HL-60/S4 treated with phorbol 12-myristate 13-acetate at 8.2 ng/mL for 4 days and 3 days (cell line): ENCODE measurements at regions not wholly inside any gene's neighbourhood (a gene's known extent, or its start where the extent isn't known, plus 50 kb on each side); places are given as distances from the start of the nearest gene placed in this dataset.
"Not testable (repeated sequence)": the region's sequence is repeated elsewhere in the genome, so short reads cannot be mapped to it uniquely, and the experiment has no call there.

ENCODE experiments used
- in situ Hi-C: fragments of 300-500 bp; cut with MboI; formaldehyde crosslinking; loops from 2 replicates; pipeline ENCODE4 v1.15.0; 2022; ENCODE audit warnings: low sequenced_read_pairs

DNA sequence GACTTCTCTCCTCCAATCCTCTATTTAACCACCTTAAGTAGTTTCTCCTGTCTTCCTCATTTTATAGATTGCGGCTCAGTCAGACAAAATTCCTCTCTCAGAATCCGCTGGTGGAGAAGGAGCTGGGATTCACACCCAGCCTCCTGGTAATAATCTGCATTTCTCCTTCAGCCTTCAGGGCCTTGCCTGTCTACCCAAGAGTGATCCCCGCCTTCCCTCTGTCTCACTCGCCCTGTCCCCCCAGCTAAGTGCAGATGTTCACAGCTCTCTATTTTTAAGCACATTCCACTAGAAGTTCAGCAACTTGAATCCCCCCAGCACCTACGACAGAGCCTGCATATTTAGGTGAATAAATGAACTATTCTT is 212.5 kb upstream of the HAAO start:
- in situ Hi-C loops, result no loop called here

DNA sequence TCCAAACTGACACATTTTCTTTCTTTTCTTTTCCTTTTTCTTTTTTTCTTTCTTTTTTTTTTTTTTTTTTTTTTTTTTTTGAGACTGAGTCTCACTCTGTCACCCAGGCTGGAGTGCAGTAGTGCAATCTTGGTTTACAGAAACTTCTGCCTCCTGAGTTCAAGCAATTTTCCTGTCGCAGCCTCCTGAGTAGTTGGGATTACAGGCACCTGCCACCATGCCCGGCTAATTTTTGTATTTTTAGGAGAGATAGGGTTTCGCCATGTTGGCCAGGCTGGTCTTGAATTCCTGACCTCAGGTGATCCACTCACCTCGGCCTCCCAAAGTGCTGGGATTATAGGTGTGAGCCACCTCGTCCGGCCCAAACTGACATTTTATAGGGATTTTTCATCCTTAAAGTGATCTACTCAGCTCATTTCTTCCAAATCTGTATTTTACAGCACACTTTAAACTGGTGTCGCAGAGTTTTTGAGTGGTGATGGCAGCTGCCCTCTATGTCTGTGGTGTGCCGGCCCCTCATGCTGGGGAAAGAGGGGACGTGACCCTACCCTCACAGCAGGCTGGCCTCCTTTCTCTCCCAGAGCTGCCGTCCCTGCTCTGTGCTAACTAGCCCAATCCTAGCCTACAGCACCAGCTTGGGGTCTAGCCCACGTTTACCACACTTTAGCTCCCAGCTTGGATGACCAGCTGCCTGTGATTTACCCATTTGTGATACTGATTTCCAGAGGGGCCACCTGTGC is 211.9 kb upstream of the HAAO start:
- in situ Hi-C loops, result not testable (repeated sequence)

DNA sequence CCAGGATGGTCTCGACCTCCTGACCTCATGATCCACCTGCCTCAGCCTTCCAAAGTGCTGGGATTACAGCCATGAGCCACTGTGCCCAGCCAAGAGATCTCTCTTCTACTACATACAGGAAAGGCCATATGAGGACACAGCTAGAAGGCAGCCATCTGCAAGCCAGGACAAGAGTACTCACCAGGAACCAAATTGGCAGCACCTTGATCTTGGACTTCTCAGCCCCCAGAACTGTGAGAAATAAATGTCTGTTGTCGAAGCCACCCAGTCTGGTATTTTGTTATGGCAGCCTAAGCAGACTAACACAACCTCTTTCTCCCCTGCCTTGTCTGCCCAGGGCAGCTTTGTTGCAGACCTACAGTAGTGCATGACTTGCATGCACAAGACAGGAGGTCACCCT is 211.3 kb upstream of the HAAO start:
- in situ Hi-C loops, result no loop called here

DNA sequence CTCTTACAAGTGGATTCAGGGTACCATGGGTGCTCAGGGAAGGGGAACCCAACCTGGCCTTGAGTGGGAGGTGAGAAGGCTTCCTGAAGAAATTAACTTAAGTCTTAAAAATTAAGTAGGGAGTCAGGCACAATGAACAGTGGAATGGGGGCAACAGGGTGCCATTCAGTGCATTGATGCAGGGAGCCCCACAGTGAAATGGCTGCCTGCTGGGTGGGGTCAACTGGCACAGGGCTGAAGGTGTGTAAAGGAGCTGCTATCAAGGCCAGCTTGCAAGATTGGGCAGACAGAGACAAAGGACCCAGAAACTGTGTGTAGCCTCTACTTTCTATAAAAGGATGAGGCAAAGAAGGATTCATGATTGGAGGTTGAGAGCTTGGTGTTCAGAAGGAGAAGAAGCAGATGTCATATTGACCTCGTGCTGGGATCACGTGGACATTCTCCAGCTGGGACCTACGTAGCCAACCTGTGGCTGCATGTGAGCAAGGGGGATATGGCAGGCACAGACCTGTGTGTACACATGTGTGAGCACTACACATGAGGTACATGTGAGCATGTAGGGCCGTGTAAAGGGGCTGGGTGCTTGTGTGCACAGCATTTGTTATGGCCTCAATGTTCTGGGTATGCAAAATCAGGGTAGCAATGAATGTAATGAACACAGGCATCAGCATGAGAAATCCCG is 209.5 kb upstream of the HAAO start:
- in situ Hi-C loops, result no loop called here

DNA sequence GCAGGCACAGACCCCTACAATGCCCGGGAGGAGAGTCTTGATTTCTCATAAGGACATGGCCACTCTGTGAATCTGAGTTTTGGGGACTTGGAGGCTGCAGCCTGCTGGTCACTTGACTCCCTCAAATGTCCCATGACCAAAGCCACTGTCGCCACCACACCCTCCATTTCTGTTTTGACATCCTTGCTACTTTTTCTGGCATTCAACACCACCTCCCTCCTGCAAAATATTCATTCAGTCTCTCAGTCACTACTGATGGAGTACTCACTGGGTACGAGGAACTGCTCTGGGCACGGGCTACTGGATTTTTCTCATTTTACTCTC is 208.6 kb upstream of the HAAO start:
- in situ Hi-C loops, result no loop called here

DNA sequence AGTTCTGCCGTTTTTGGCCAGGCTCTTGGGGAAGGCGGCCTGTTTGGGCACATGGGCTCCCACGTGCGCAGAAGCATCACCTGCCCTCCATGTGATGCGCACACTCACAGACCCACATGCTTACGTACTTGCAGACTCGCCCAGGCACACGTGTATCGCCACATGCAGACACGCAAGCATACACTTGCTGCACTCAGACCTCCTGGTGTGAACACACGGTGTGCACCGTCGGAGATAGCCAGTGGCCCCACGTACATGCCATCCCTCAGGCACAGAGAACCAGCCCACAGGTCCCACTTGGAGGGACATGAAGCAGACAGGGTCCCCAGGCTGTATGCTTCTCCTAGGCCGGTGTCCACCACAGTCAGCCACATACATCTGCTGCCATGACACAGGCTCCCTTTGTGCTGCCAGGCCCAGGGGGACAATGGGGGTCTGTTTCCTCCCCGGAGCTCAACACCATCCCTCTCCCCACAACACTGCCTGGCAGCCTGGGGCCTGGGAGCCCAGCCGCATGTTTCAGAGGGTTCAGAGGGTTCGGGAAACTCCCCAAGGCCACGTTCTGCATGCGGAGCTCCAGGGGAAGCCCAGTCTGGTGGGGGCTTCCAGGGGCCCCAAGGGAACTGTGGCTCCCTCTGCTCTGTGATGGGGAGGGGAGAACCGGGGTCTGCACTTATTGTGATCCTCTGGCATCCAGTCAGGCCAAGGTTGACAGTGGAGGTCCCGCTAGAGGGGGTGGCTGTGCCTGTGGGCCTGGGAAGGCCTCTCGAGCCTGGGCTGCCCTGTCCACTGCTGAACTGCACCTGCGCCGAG is 208.1 kb upstream of the HAAO start:
- in situ Hi-C loops, result no loop called here

DNA sequence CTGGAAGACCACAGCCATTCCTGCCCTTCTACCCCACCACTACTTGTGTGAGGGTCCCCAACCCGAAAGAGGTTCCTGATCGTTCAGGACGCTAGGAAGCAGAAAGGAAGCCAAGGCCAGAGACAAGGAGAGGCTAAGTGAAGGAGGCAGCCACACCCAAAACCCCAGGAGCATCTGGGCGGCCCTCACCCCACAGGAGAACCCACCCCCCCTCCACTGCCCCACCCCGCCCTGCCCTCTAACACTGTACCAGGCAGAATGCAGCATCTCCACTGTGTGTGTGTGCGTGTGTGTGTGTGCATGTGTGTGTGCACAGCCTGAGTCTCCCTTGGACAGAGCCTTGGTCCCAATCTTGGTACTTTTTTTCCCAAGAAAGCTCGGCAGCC is 207.5 kb upstream of the HAAO start:
- in situ Hi-C loops, result no loop called here

DNA sequence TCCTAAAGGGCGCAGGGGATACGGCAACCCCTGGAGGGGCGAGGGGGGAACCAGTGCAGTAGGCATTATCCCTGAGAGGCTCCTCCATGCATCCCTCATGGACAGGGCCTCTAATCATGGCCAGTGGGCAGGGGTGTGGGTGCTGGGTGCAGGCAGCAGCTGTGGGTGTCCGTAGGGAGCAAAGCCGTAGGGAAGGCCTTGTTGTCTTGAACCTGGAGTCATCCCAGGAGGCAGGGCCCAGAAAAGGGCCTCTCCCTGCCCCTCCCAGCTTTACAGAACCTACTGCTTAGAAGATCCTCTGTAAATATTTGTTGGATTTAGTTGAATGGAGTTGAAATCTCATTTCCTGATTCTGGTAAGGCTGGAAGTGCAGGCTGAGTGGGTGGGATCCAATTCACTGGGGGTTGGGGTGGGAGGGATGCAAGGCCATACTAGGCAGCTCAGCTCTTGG is 207.0 kb upstream of the HAAO start:
- in situ Hi-C loops, result no loop called here

DNA sequence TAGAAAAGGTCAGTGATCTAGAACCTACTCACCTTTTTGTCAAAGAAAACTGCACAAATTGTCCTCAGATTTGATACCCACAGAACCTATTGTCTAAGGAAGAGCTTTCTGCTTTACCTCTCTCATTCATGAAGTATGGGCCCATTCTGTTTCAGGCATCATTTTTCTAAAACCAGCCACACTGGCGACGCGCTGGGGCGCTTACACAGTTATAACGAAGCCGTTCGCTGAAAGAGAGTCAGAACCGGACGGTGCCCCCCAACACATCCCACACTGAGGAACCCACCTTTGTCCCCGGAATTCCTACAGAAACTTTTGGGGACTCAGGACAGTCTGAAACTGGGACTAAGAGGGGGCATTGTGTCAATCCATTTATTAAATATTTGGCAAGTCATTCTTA is 206.3 kb upstream of the HAAO start:
- in situ Hi-C loops, result no loop called here

DNA sequence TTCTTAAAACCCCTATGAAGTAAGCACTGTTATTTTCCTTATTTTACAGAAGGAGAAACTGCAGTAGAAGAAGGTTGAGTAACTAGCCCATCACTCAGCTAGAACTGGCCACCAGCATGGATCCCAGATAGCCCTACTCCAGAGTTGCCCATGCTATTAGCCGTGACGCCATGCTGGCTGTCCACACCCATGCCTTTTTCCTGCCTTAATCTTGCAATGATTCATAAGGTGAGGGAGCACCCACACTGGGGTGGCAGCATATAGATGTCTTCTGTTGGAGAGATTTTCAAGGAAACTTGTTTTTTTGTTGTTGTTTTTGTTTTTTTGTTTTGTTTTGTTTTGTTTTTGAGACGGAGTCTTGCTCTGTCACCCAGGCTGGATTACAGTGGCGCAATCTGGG is 204.1 kb upstream of the HAAO start:
- in situ Hi-C loops, result no loop called here

DNA sequence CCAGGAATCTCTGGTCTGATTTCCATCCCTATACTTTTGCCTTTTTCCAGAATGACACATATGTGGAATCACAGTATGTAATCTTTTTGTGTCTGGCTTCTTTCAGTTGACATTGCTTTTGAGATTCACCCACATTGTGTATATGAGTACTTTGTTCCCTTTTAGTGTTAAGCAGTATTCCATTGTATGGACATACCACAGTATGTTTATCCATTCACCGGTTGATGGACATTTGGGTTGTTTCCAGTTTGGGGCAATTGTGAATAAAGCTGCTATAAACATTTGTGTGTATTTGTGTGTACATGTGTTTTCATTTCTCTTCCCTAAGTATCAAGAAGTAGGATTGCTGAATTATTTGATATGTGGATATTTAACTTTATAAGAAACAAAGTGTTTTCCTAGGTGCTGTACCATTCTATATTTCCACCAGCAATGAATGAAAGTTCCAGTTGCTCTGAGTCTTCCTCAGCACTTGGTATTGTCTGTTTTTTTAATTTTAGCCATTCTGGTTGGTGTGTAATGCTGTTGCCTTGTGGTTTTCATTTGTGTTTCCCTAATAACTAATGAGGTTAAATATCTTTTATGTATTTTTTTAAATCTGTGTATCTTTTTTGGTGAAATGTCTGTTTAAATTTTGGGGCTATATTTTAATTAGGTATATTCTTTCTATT is 203.5 kb upstream of the HAAO start:
- in situ Hi-C loops, result no loop called here

DNA sequence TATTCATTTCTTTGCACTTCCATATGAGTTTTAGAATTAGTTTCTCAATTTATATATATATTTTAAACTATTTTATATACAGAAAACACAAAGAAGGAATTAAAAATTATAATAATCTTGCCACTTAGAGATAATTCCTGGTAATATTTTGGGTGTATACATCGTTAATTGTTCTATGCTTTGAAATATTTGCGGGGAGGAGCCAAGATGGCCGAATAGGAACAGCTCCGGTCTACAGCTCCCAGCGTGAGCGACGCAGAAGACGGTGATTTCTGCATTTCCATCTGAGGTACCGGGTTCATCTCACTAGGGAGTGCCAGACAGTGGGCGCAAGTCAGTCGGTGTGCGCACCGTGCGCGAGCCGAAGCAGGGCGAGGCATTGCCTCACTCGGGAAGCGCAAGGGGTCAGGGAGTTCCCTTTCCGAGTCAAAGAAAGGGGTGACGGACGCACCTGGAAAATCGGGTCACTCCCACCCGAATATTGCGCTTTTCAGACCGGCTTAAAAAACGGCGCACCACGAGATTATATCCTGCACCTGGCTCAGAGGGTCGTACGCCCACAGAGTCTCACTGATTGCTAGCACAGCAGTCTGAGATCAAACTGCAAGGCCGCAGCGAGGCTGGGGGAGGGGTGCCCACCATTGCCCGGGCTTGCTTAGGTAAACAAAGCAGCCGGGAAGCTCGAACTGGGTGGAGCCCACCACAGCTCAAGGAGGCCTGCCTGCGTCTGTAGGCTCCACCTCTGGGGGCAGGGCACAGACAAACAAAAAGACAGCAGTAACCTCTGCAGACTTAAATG is 197.1 kb upstream of the HAAO start:
- in situ Hi-C loops, result not testable (repeated sequence)

DNA sequence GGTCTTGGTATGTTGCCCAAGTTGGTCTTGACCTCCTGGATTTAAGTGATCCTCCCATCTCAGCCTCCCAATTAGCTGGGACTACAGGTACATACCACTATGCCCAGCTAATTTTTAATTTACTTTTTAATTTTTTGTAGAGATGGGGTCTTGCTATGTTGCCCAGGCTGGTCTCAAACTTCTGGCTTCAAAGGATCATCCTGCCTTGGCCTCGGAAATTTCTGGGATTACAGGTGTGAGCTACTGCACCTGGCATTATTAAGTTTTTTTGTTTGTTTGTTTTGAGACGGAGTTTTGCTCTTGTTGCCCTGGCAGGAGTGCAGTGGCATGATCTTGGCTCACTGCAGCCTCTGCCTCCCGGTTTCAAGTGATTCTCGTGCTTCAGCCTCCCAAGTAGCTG is 195.7 kb upstream of the HAAO start:
- in situ Hi-C loops, result not testable (repeated sequence)

DNA sequence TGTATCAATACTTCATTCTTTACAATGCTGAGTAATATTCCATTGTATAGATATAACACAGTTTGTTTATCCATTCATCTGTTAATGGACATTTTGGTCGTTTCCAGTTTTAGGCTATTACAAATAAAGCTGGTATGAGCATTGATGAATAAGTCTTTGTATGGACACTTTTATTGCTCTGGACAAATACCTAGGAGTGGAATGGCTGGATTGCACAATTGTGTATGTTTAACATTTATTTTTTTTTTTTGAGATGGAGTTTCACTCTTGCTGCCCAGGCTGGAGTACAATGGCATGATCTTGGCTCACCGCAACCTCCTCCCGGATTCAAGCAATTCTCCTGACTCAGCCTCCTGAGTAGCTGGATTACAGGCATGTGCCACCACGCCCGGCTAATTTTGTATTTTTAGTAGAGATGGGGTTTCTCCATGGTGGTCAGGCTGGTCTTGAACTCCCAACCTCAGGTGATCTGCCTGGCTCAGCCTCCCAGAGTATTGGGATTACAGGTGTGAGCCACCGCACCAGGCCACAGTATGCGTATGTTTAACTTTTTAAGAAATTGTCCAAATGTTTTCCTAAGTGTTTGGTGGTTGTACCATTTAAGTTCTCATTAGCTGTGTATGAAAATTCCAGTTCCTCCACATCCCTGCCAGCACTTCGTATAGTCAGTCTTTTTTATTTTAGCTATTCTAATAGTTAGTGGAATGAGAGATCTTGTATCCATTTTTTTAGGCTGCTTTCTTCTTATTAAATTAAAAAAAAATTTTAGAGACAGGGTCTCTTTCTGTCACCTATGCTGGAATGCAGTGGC is 194.9 kb upstream of the HAAO start:
- in situ Hi-C loops, result no loop called here

DNA sequence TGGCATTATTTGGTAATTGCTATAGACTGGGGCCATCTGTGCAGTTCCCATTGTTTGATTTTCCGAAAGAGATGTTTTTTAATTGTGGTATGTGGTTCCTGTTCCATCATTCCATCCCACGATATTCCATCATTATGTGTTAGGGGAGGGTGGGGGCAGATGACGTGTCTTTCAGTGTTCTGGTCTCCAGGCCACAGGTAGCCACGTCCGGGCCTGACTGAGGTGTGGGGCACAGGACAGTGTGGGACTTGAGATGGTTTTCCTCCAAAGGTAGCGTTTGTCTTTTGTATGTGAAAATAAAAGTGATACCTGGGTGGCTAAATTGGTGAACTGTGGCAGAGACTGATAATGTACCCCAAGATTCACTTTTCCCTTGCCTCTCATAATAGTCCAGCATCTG is 192.2 kb upstream of the HAAO start:
- in situ Hi-C loops, result no loop called here

DNA sequence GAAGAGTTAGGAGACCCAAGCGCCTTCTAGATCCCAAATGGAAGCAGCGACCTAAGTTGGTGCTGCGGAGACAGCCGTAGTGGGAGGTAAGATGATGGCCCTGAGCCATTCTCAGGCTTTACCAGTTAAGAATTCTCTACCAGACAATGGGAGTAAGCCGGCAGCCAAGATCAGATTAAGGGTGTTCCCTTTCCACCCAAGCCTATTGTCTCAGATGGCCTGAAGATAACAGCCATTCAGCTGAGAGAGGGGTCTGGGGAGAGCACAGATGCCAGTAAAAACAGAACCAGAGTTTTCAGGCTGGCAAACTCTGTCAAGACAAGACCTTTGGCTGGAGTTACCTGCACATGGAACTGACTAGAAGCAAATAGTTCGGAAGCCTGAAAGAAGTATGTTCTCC is 191.7 kb upstream of the HAAO start:
- in situ Hi-C loops, result no loop called here

DNA sequence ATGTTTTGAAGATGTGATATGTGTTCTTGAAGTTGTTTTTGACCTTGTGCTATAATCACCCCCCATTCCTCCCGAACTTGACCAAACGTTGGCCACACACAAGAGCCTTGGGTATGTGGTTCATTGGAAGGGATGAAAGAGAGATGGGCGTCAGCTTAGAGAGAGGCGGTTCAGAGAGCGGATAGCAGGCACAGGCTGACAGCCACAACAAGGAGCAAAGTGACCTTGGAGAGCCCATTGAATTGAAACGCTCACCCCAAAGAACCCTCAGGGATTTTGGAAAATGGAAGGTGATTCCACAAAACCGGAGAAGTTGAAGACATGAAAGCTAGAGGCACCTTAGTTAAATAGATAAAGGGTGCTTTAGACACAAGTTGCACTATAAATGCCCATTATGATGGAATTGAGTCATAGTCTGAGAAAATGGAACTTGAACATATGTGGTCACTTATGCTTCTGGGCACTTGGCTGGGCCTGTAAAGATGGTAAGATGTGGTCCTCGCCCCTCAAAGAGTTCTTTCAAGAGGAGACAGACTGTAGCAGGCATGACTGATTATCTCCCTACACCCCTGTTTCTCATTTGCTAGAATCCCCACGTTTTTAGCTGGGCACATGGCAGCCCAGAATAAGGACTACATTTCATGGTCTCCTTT is 188.5 kb upstream of the HAAO start:
- in situ Hi-C loops, result no loop called here

DNA sequence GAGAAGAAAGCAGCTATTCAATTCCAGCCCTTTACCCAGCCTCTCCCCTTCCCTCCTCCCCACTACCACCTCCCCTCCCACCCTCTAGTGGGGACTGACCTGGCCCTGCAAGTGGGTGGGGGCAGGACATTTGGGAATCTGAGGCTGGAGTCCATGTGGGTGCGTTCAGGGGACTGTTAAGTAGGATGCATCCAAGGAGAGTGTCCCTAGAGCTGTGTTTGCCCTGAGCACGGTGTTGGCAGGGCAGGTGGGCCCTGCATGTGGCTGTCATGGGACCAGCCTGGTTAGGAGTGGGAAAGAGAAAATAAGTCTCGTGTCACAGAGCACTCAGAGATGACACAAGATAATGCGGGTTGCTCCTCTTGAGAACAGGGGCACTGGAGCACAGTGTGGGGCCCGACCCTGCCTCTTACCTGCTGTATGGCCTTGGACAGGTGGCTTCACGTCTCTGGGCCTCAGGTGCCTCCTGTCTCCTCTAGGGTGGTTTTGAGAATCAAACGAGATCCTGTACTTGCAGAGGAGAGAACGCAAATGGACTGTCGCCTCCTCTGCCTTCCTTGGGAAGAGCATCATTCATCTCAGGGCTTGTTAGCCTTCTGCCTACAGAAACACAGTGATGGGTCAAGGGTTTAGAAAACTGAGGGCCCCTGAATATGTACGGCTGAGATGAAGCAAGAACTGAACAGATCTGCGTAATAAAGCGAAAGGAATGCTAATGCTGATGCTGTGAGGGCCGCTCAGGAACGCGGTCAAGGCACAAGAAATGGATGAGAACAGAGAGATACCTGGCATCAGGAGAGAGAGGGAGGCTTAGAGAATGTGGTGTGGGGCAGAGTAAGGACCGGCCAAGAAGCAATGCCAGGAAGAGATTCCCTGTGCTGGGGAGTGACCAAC is 187.7 kb upstream of the HAAO start:
- in situ Hi-C loops, result loop anchor here (10.0 kb wide), 1 partner anchor 505 kb away; no protein-coding TSS in a partner anchor
